ENCODE measurements at regions not wholly inside any gene's neighbourhood (a gene's known extent, or its start where the extent isn't known, plus 50 kb on each side); places are given as distances from the start of the nearest gene placed in this dataset.

- no peaks in the 10 kb centered on the region for H3K27me3 ChIP-seq (ENCODE audit: control insufficient read depth, insufficient read depth, low read length)
- no peaks in the 10 kb centered on the region for H3K36me3 ChIP-seq (ENCODE audit: control insufficient read depth, insufficient read depth, low read length)
- TF ChIP-seq, protein P1, sequence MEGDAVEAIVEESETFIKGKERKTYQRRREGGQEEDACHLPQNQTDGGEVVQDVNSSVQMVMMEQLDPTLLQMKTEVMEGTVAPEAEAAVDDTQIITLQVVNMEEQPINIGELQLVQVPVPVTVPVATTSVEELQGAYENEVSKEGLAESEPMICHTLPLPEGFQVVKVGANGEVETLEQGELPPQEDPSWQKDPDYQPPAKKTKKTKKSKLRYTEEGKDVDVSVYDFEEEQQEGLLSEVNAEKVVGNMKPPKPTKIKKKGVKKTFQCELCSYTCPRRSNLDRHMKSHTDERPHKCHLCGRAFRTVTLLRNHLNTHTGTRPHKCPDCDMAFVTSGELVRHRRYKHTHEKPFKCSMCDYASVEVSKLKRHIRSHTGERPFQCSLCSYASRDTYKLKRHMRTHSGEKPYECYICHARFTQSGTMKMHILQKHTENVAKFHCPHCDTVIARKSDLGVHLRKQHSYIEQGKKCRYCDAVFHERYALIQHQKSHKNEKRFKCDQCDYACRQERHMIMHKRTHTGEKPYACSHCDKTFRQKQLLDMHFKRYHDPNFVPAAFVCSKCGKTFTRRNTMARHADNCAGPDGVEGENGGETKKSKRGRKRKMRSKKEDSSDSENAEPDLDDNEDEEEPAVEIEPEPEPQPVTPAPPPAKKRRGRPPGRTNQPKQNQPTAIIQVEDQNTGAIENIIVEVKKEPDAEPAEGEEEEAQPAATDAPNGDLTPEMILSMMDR (IDR thresholded peaks at IDR 0.05; ENCODE audit: insufficient read depth, low read length, poor library complexity, severe bottlenecking): no peak
- no peak for DNase-seq (ENCODE audit: low read depth)
- H3K4me3 ChIP-seq (ENCODE audit: low read depth, low read length): no peak overlapping the region
These were observed 777.4 kb upstream of the TBX3 start for GRCh38 chr12:115461401-115461800.

DNA sequence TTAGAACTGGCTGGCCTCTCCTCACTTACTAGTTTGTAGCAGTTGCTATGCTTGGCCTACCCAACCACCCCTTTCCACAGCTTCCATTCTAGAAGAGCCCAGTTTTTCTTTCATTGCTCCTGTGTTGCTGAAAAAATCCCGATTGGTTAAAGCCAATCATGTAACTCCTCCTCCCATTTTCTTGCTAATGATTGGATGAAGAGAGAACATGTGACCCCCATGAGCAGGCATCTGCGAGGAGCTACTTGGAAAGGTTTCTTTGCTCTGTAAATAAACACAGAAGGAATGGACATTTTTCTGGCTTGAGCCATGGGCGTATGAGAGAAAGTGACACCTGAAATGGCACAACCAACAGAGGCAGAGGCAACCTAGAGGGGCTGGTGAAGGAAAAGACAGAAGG is 773.8 kb upstream of the TBX3 start:
- Histone ChIP-seq H3K4me3 (ENCODE audit: low read depth, low read length) (no peak overlapping the region), H3K27me3 (ENCODE audit: control insufficient read depth, insufficient read depth, low read length) (no peaks in the 10 kb centered on the region), H3K36me3 (ENCODE audit: control insufficient read depth, insufficient read depth, low read length) (no peaks in the 10 kb centered on the region)
- TF ChIP-seq, protein P1 (IDR thresholded peaks at IDR 0.05; ENCODE audit: insufficient read depth, low read length, poor library complexity, severe bottlenecking): no peak
- no peak for DNase-seq (ENCODE audit: low read depth)

GRCh38 chr12:115456946-115457689 is 773.1 kb upstream of the TBX3 start:
- TF ChIP-seq, protein P1 (IDR thresholded peaks at IDR 0.05; ENCODE audit: insufficient read depth, low read length, poor library complexity, severe bottlenecking): no peak
- H3K27me3 ChIP-seq (ENCODE audit: control insufficient read depth, insufficient read depth, low read length): no peaks in the 10 kb centered on the region
- no peak for DNase-seq (ENCODE audit: low read depth)
- H3K4me3 ChIP-seq (ENCODE audit: low read depth, low read length): no peak overlapping the region
- H3K36me3 ChIP-seq (ENCODE audit: control insufficient read depth, insufficient read depth, low read length): no peaks in the 10 kb centered on the region

DNA sequence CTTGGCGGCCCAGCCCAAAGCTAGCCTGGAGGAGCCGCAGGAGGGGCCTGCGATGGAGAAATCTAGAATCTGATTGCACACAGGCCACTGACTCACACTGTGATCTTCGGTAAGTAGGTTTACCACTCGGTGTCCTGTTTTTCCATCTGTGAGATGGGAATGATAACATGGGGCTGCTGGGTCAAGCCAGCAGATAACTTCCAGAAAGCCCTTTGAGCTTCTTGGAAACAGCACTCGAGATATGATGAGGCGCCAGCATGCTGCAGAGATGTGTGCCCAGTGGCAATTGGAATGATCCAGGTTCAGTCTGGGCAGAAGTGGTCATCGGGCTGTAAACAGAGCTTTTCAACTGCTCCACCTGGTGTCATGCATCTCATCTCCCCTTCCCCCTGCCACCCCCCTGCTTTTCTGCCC is 771.3 kb upstream of the TBX3 start:
- DNase-seq (ENCODE audit: low read depth): no peak
- Histone ChIP-seq H3K36me3 (ENCODE audit: control insufficient read depth, insufficient read depth, low read length) (no peaks in the 10 kb centered on the region), H3K4me3 (ENCODE audit: low read depth, low read length) (no peak overlapping the region), H3K27me3 (ENCODE audit: control insufficient read depth, insufficient read depth, low read length) (peaks cover 4% of the 10 kb centered on the region)
- TF ChIP-seq, protein P1 (IDR thresholded peaks at IDR 0.05; ENCODE audit: insufficient read depth, low read length, poor library complexity, severe bottlenecking): no peak

DNA sequence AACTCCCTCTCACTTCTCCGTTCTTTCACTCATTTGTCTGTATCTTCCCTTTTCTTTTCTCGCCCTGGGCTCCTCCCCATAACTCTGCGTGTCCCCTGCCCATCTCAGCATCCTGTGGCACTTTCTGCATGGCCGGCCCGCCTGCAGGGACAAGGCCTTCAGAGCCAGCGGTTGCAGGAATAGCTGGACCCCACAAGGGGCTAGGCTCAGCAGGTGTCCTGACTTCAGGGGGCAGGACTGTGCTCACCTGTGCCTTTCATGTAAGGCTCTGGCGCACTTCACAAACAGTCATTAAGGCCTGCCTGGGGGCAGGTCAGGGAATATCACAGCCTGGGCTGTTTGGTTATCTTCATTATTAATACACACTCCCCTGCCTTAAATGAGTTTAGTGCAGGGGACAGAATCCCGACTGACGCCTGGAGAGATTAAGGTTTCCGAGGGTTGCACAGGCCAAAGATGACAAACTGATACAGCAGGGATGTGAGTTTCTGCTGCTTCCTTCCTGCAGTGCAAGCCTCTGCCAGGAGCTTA is 768.8 kb upstream of the TBX3 start:
- no peaks in the 10 kb centered on the region for H3K36me3 ChIP-seq (ENCODE audit: control insufficient read depth, insufficient read depth, low read length)
- no peak overlapping the region for H3K4me3 ChIP-seq (ENCODE audit: low read depth, low read length)
- TF ChIP-seq, protein P1 (IDR thresholded peaks at IDR 0.05; ENCODE audit: insufficient read depth, low read length, poor library complexity, severe bottlenecking): no peak
- DNase-seq (ENCODE audit: low read depth): no peak
- peaks cover 4% of the 10 kb centered on the region for H3K27me3 ChIP-seq (ENCODE audit: control insufficient read depth, insufficient read depth, low read length)

Measured in kidney epithelial cell (primary cell).